HG02571 (cell line): ENCODE measurements at regions not wholly inside any gene's neighbourhood (a gene's known extent, or its start where the extent isn't known, plus 50 kb on each side); places are given as distances from the start of the nearest gene placed in this dataset.
"Not testable (repeated sequence)": the region's sequence is repeated elsewhere in the genome, so short reads cannot be mapped to it uniquely, and the experiment has no call there.

Experiments
- ATAC-seq: cut with Tn5 transposase; IDR thresholded peaks from one replicate; pipeline ENCODE4 v1.9.1; 2021; ENCODE audit warnings: mild to moderate bottlenecking, moderate library complexity; ENCODE audit not compliant: unreplicated experiment

GRCh38 chr10:133689897-133690296, 63.3 kb upstream of the FRG2B start:
- not testable (repeated sequence) for ATAC-seq

- peak; percentile 34 for ATAC-seq
Observed at GRCh38 chr10:133688441-133688912, 61.9 kb upstream of the FRG2B start.

- ATAC-seq: peak; percentile 46
Observed at GRCh38 chr10:133687689-133688440, 61.3 kb upstream of the FRG2B start.

GRCh38 chr10:133686992-133687391, 60.4 kb upstream of the FRG2B start:
- ATAC-seq: not testable (repeated sequence)
